Activated T-cell treated with anti-CD3 and anti-CD28 coated beads, Interleukin-2, amount 50 U/mL, for 4 hours (primary cell): ENCODE measurements at regions not wholly inside any gene's neighbourhood (a gene's known extent, or its start where the extent isn't known, plus 50 kb on each side); places are given as distances from the start of the nearest gene placed in this dataset.
"Not testable (repeated sequence)": the region's sequence is repeated elsewhere in the genome, so short reads cannot be mapped to it uniquely, and the experiment has no call there.

ENCODE experiments used
- ATAC-seq, 2 donors: fragments of 200-7000 bp; cut with Tn5 transposase; one replicate each; pipeline ENCODE4 v1.10.0; 2021
- DNase-seq: peaks from one replicate; pipeline ENCODE4 v3.0.0-alpha.2; 2020
- H3K27me3 Mint-ChIP-seq: one replicate; pipeline ENCODE4 v1.8.0; 2021; ENCODE audit warnings: low read depth, mixed read lengths
- H3K36me3 Mint-ChIP-seq: one replicate; pipeline ENCODE4 v1.8.0; 2022; ENCODE audit warnings: mixed read lengths; ENCODE audit not compliant: insufficient read depth
- H3K4me1 Mint-ChIP-seq: one replicate; pipeline ENCODE4 v1.8.0; 2021; ENCODE audit warnings: low read depth, mixed read lengths
- H3K4me3 Mint-ChIP-seq: one replicate; pipeline ENCODE4 v1.8.0; 2021; ENCODE audit warnings: mild to moderate bottlenecking, moderate library complexity, mixed read lengths
- H3K9me3 Mint-ChIP-seq: one replicate; pipeline ENCODE4 v1.8.0; 2021; ENCODE audit warnings: mixed read lengths

DNA sequence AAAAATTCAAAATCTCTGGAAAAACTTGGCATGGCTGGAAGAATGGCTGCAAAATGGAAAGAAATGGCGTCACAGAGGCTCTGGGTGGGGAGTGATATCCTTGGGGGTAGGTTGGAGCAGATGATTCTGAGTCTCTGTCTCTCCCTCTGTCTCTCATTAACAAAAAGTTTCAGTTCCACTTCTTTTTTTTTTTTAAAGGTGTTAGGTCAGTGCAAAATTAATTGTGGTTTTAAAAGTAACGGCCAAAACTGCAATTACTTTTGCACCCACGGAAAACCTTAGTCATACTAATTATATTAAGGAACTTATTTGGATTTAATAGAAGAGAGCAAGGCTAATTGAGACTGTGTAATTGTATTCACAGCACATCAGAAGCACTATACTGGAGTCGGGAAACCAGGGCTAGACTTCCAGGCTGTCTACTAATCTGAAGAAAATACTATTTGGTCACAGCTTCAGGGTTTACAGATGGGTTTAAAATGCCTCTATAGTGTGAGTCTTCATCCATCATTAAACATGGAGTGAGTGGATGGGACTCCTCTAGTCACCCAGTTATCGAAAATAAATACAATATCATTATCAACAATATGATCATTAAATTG, 289.1 kb upstream of the PLD5 start:
- DNase-seq (no peak), ATAC-seq (no peak)
- Mint-ChIP-seq H3K9me3 (no peaks in the 10 kb centered on the region), H3K36me3 (no peaks in the 10 kb centered on the region), H3K4me3 (no peak overlapping the region), H3K27me3 (peaks cover 8% of the 10 kb centered on the region), H3K4me1 (no peaks in the 10 kb centered on the region)

DNA sequence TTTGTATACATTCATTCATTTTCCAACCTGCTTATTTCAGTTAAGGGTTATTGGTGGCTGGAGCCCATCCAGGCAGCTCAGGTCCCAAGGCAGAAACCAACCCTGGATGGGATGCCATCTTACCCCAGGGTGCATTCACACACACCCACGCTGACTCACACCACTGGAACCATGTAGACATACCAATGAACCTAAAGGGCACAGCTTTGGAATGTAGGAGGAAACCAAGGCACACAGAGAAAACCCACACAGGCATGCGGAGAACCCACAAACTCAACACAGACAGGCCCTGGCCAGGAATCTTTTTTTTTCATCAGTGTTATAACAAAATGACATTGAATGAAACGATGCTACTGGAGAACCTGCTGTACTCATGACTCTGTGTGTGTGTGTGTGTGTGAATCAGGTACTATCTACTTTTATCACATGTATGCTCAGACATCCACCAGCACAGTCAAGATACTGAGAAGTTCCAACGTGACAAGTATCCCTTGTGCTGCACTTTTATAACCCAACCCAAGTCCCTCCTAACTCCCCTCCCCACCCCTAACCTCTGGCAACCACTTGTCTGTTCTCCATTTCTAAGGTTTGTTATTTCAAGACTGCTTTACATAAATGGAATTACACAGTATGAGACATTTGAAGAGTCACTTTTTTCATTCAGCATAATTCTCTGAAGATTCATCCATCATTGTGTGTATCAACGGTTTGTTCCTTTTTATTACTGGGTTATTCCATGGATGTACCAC, 286.8 kb upstream of the PLD5 start:
- ATAC-seq (no peak), DNase-seq (no peak)
- no peak overlapping the region for H3K4me3 Mint-ChIP-seq
- H3K27me3 Mint-ChIP-seq = peaks cover 8% of the 10 kb centered on the region
- no peaks in the 10 kb centered on the region for H3K4me1 Mint-ChIP-seq
- H3K36me3 Mint-ChIP-seq = no peaks in the 10 kb centered on the region
- H3K9me3 Mint-ChIP-seq = no peaks in the 10 kb centered on the region

DNA sequence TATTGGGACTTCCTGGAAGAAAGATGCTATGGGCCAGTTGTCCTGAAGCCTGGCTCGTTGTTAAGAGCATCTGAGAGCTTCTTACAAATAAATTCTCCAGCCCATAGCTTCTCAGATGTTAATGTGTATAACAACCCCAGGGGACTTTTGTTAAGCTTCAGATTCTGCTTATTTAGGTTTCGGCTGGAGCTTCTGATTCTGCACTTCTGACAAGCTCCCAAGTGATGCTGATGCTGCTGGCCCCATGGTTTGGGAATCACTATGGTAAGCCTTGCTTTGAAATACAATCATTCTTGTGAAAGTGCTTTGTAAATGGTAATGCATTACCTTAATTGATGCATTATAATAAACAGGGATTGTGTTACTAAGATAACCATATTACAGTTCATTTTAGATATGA, 281.8 kb upstream of the PLD5 start:
- no peaks in the 10 kb centered on the region for H3K9me3 Mint-ChIP-seq
- H3K27me3 Mint-ChIP-seq = no peaks in the 10 kb centered on the region
- DNase-seq (no peak), ATAC-seq (no peak)
- H3K36me3 Mint-ChIP-seq = no peaks in the 10 kb centered on the region
- H3K4me1 Mint-ChIP-seq = no peaks in the 10 kb centered on the region
- H3K4me3 Mint-ChIP-seq = no peak overlapping the region

DNA sequence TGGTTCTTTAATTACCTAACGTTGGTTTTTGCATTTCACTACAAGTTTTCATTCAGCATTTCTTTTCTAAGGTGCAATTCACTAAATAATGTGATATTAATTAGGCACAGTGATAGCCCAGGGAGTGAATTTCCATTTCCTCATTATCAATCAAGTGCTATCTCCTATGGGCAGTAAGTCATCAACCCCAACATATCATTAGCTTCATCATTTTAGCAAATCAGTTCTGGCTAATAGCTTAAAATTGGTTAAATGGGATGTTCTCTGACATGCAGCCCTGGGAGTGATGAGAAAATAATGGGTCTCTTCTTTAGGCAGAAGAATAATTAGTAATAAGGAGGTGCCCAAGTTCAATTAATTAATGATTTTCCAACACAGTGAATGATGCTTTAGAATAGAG, 280.9 kb upstream of the PLD5 start:
- not testable (repeated sequence) for ATAC-seq, H3K27me3 Mint-ChIP-seq, H3K9me3 Mint-ChIP-seq, H3K4me1 Mint-ChIP-seq, DNase-seq, H3K36me3 Mint-ChIP-seq, H3K4me3 Mint-ChIP-seq

DNA sequence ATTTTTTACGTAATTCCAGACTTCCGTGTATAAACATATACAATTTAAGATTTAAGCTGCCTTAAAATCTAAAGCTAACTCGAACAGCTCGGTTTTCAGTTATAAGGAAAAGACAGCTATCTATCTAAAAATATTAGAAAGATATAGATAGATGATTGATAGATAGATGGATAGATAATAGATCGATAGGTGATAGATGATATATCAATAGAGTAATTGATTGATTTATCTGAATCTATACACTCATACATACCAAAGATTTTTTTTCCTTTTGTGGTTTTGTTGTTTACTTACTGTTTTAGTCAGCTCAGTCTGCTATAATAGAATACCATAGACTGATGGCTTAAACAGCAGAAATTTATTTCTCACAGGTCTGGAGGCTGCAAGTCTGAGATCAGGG, 278.5 kb upstream of the PLD5 start:
- H3K4me3 Mint-ChIP-seq = no peak overlapping the region
- peaks cover 2% of the 10 kb centered on the region for H3K27me3 Mint-ChIP-seq
- no peaks in the 10 kb centered on the region for H3K9me3 Mint-ChIP-seq
- H3K4me1 Mint-ChIP-seq = no peaks in the 10 kb centered on the region
- ATAC-seq (no peak), DNase-seq (no peak)
- H3K36me3 Mint-ChIP-seq = no peaks in the 10 kb centered on the region

DNA sequence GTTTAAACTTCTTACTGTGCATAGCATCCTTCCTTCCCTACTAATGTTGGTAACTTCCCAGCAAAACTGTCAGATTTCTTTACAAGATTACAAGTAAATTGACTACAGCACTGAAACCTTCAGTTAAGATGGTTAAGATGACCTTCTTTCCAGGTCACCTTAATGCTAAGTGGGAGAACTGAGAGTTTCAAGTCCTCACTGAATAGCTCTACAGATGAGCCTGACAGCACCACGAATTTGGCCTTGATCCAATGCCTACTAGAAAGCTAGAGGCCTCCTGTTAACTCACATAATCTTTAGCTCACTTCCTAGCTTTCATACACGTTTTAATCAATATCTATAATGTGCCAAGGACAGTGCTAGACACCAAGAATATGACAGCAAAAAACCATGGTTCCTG, 276.0 kb upstream of the PLD5 start:
- ATAC-seq = no peak
- Mint-ChIP-seq H3K9me3 (no peaks in the 10 kb centered on the region), H3K4me1 (no peaks in the 10 kb centered on the region), H3K4me3 (no peak overlapping the region), H3K27me3 (peaks cover 2% of the 10 kb centered on the region), H3K36me3 (no peaks in the 10 kb centered on the region)
- no peak for DNase-seq

DNA sequence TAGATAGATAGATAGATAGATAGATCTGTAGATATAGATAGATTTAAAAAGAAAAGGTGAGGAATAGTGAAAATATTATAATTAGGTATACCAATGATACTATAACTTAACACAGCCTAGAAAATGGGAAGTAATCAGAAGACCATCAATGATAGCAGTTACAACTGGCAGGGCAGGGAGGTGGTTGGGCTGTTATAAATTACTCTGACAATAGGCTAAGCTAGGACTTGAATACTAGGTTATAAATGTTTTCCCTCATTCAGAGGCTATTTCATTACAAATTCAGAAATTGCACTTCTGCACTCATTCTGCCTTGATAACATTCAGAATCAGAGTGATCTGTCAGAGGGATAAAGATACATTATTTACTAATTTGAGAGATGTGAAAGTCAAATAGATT, 273.4 kb upstream of the PLD5 start:
- no peaks in the 10 kb centered on the region for H3K9me3 Mint-ChIP-seq
- ATAC-seq = no peak
- DNase-seq = no peak
- H3K4me3 Mint-ChIP-seq = no peak overlapping the region
- H3K4me1 Mint-ChIP-seq = no peaks in the 10 kb centered on the region
- H3K36me3 Mint-ChIP-seq = no peaks in the 10 kb centered on the region
- H3K27me3 Mint-ChIP-seq = peaks cover 2% of the 10 kb centered on the region

DNA sequence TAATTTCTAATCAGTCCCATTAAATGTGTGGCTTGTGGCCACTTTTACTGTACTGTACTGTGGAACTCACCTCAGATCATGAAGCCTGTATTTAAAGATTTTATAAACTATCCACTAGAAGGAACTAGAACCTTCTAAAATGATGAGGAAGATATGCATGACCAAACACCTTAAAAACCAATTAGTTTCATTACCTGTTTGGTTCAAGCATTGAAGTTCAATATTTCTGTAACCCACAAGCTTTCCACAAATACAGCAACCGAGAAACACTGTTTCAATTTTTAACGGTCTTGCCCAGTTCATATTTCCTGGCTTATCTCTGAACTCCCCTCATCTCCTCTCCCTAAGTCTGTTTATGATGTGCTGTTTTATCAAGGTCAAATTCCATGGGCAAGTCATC, 264.3 kb upstream of the PLD5 start:
- H3K4me1 Mint-ChIP-seq = no peaks in the 10 kb centered on the region
- H3K9me3 Mint-ChIP-seq = peaks cover 6% of the 10 kb centered on the region

DNA sequence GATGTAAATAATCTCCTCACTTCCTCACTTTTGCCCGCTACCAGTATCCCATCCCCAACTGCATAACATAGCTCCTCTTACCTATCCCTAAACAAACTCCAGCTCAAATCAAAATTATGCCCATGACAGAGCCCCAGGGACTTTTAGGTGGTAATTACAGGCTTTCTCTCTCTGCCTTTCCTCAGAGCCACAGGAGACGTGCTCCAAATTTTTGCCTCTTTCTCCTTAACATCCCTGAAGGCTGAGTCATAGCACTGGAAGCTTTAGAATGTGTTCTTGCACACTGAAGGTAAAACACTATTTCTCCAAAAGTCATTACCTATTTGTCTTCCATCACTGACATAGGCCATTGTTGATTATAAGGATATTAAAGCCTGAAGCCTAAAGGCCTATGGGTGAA, 263.5 kb upstream of the PLD5 start:
- peaks cover 2% of the 10 kb centered on the region for H3K27me3 Mint-ChIP-seq
- no peak overlapping the region for H3K4me3 Mint-ChIP-seq
- H3K4me1 Mint-ChIP-seq = no peaks in the 10 kb centered on the region
- H3K36me3 Mint-ChIP-seq = no peaks in the 10 kb centered on the region
- peaks cover 6% of the 10 kb centered on the region for H3K9me3 Mint-ChIP-seq
- ATAC-seq (no peak), DNase-seq (no peak)

More for the DNA sequence above, 264.3 kb upstream of the PLD5 start:
- Mint-ChIP-seq H3K27me3 (peaks cover 2% of the 10 kb centered on the region), H3K4me3 (no peak overlapping the region), H3K36me3 (no peaks in the 10 kb centered on the region)
- DNase-seq (no peak), ATAC-seq (no peak)

DNA sequence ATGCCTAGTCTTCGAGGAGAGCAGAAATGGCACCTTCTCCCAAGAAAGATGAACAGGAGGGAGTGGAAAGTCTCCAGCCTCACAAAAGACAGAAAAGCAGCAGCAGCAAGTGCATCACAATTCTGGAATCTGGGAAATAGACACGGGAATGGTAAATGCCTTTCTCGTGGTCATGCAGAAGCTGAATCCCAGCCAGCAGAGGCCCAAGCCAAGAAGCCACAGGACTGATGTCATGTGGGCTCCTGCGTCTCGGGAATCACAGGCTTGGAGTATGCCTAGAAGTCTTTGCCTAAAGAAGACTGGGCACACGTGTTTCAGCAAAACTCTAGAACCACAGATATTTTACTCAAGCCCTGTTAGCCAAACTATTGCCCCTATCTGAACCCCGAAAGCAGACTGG, 260.3 kb upstream of the PLD5 start:
- Mint-ChIP-seq H3K27me3 (peaks cover 2% of the 10 kb centered on the region), H3K4me1 (no peaks in the 10 kb centered on the region)
- ATAC-seq = no peak

DNA sequence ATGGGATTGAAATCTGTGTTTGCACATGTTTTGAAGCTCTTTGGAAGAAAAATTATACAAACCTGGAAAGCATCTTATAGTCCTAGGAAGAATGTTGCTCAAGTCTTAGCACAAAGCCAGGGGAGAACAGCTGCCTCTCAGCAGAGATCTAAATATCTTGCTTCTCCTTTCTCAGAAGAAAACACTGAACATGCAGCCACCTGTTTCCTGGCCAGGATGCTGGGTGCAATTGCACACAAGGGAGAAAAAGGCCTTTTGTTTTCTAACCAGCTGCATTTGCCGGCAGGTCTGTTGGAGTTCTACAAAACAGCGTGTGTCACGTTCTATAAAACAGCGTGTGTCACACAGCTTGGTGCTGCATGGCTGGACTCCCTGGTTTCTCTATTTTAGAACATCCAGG, 259.6 kb upstream of the PLD5 start:
- no peaks in the 10 kb centered on the region for H3K36me3 Mint-ChIP-seq
- H3K9me3 Mint-ChIP-seq = no peaks in the 10 kb centered on the region
- DNase-seq = no peak
- H3K27me3 Mint-ChIP-seq = peaks cover 2% of the 10 kb centered on the region
- no peak for ATAC-seq
- no peaks in the 10 kb centered on the region for H3K4me1 Mint-ChIP-seq
- no peak overlapping the region for H3K4me3 Mint-ChIP-seq

More for the DNA sequence above, 260.3 kb upstream of the PLD5 start:
- Mint-ChIP-seq H3K9me3 (no peaks in the 10 kb centered on the region), H3K36me3 (no peaks in the 10 kb centered on the region), H3K4me3 (no peak overlapping the region)
- DNase-seq = no peak

DNA sequence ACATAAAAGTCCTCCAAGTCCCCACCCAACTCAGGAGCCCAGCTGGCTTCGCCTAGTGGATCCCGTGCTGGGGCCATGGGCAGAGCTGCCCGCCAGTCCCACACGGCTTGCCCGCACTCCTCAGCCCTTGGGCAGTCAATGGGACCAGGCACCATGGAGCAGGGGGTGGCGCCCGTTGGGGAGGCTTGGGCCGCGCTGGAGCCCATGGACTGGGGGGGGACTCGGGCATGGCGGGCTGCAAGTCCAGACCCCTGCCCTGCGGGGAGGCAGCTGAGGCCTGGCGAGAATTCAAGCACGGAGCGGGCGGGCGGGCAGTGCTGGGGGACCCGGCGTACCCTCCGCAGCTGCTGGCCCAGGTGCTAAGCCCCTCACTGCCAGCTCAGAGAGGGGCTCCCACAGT, 249.8 kb upstream of the PLD5 start:
- H3K27me3 Mint-ChIP-seq = no peaks in the 10 kb centered on the region
- H3K9me3 Mint-ChIP-seq = no peaks in the 10 kb centered on the region
- no peaks in the 10 kb centered on the region for H3K4me1 Mint-ChIP-seq
- no peaks in the 10 kb centered on the region for H3K36me3 Mint-ChIP-seq
- H3K4me3 Mint-ChIP-seq = no peak overlapping the region
- DNase-seq (no peak), ATAC-seq (no peak)

DNA sequence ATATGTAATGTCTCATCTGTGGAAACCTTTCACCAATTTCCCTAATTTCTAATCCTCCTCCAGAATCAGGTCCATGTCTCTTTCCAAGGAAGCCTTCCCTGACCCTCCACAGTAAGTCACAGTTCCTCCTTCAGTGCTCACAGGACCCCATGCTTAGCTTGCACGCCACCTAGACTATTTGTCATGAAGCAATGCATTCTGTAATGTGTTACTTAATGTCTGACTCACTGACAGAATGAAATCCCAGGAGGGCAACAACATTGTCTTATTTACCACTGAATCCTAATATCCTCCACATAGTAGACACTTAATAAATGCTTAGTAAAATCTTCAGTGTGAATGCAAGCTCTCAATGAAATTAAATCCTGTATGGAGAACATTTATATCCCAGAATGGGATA, 245.9 kb upstream of the PLD5 start:
- H3K36me3 Mint-ChIP-seq = no peaks in the 10 kb centered on the region
- no peak for ATAC-seq
- no peaks in the 10 kb centered on the region for H3K27me3 Mint-ChIP-seq

DNA sequence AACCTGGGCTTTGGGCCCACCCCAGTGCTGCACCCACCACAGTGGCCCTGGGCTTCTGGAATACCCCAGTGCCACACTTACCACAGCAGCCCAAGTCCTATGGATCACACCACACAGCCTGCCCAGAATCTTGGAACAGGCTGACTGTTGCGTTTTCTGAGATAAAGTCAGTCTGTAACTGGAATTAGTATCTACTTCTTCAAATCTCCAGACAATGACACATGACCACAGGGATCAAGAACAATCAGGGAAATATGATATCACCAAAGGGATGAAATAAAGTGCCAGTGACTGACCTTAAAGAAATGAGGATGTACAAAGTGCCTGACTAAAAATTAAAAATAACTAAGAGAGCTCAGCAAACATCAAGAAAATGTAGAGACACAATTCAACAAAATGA, 239.7 kb upstream of the PLD5 start:
- H3K36me3 Mint-ChIP-seq = no peaks in the 10 kb centered on the region
- ATAC-seq = no peak
- DNase-seq = no peak
- no peak overlapping the region for H3K4me3 Mint-ChIP-seq
- H3K4me1 Mint-ChIP-seq = no peaks in the 10 kb centered on the region
- H3K27me3 Mint-ChIP-seq = no peaks in the 10 kb centered on the region
- H3K9me3 Mint-ChIP-seq = peaks cover 16% of the 10 kb centered on the region

More for the DNA sequence above, 245.9 kb upstream of the PLD5 start:
- H3K9me3 Mint-ChIP-seq = peaks cover 5% of the 10 kb centered on the region
- H3K4me3 Mint-ChIP-seq = no peak overlapping the region
- DNase-seq = no peak
- no peaks in the 10 kb centered on the region for H3K4me1 Mint-ChIP-seq

DNA sequence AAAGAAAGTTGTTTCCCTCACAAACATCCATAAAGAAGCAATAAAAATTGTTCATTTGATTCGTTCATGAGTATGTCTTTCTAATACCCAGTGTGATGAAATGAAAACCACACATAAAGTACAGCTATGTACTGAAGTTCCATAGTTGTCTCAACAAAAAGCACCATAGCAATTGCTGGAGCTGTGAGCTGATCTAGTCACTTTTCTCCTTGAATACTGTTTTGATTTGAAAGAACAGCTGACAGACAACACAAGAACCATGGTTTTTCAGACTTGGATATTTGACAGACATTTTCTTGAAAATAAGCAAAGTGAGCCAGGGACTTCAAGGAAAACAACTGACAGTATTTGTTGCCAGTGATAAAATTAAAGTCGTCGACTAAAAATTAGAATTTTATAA, 237.1 kb upstream of the PLD5 start:
- Mint-ChIP-seq H3K4me3 (no peak overlapping the region), H3K4me1 (no peaks in the 10 kb centered on the region), H3K27me3 (no peaks in the 10 kb centered on the region), H3K36me3 (no peaks in the 10 kb centered on the region), H3K9me3 (peaks cover 16% of the 10 kb centered on the region)
- DNase-seq (no peak), ATAC-seq (no peak)
